OCI-LY3 (cell line): ENCODE measurements at regions not wholly inside any gene's neighbourhood (a gene's known extent, or its start where the extent isn't known, plus 50 kb on each side); places are given as distances from the start of the nearest gene placed in this dataset.

Experiments used
- CTCF ChIP-seq: fragments of 200-600, 300-600 bp; sonication (generic); IDR thresholded peaks from 2 replicates; pipeline ENCODE4 v1.5.1; 2014; ENCODE audit warnings: antibody characterized with exemption, low read length, low read depth
- EZH2phosphoT487 ChIP-seq: fragments of 200-600 bp; shearing (Covaris generic); IDR thresholded peaks from 2 replicates; pipeline ENCODE4 v1.6.1; 2018; ENCODE audit warnings: antibody characterized with exemption, mixed run types, low read depth

- TF ChIP-seq CTCF (no peak), EZH2phosphoT487 (no peak)
Measured at GRCh38 chr5:96045888-96046287, 84.2 kb upstream of the ELL2 start.
